CD14-positive monocyte (primary cell): ENCODE measurements at regions not wholly inside any gene's neighbourhood (a gene's known extent, or its start where the extent isn't known, plus 50 kb on each side); places are given as distances from the start of the nearest gene placed in this dataset.

ENCODE experiments used
- DNase-seq, 3 donors: peaks; one replicate each; pipeline ENCODE4 v3.0.0-alpha.2; 2011 to 2022
- H2AFZ ChIP-seq: 2 replicates; pipeline ENCODE4 v1.6.0; 2012; ENCODE audit warnings: mild to moderate bottlenecking, low read depth, low read length, inconsistent platforms; ENCODE audit not compliant: insufficient read depth, poor library complexity, severe bottlenecking
- H3K27ac ChIP-seq, 2 donors: 1 replicate in 1 of 2; 2 replicates in 1 of 2; pipeline ENCODE4 v1.5.1; 2012 to 2013; ENCODE audit warnings: low read length in 2 of 2, control low read depth in 1 of 2, inconsistent platforms in 1 of 2, low read depth in 1 of 2, mild to moderate bottlenecking in 1 of 2
- H3K27me3 ChIP-seq, 2 donors: one replicate each; pipeline versions ENCODE4 v1.6.0 to v1.6.1; 2011 to 2013; ENCODE audit warnings: low read length in 2 of 2; ENCODE audit not compliant: control insufficient read depth in 2 of 2, insufficient read depth in 2 of 2
- H3K36me3 ChIP-seq, 2 donors: replicated peaks in 1 of 2; 1 replicate in 1 of 2; 2 replicates in 1 of 2; pipeline versions ENCODE4 v1.5.1 to v1.6.1; 2012 to 2013; ENCODE audit warnings: low read length in 2 of 2, control low read depth in 1 of 2, inconsistent platforms in 1 of 2, mild to moderate bottlenecking in 1 of 2; ENCODE audit not compliant: insufficient read depth in 2 of 2, control insufficient read depth in 1 of 2
- H3K4me1 ChIP-seq, 2 donors: 1 replicate in 1 of 2; 2 replicates in 1 of 2; pipeline versions ENCODE4 v1.5.1 to v1.6.1; 2012 to 2013; ENCODE audit warnings: low read length in 2 of 2, control low read depth in 1 of 2, inconsistent platforms in 1 of 2, mild to moderate bottlenecking in 1 of 2, moderate library complexity in 1 of 2; ENCODE audit not compliant: insufficient read depth in 2 of 2, control insufficient read depth in 1 of 2
- H3K4me2 ChIP-seq: replicated peaks from 2 replicates; pipeline ENCODE3; 2012; ENCODE audit warnings: low read length, moderate library complexity, mild to moderate bottlenecking; ENCODE audit not compliant: poor library complexity, severe bottlenecking; ENCODE audit errors: extremely low read depth
- H3K4me3 ChIP-seq, 3 experiments: fragments of 200-600 bp in 1 of 3; sonication (generic) in 1 of 3; replicated peaks in 1 of 3; 1 replicate in 2 of 3; 2 replicates in 1 of 3; pipeline ENCODE4 v1.5.1; 2011 to 2013; ENCODE audit warnings: low read length in 3 of 3, mild to moderate bottlenecking in 3 of 3, control low read depth in 2 of 3, low read depth in 2 of 3, inconsistent platforms in 1 of 3, moderate library complexity in 1 of 3
- H3K79me2 ChIP-seq: 2 replicates; pipeline ENCODE4 v1.6.0; 2012; ENCODE audit warnings: mild to moderate bottlenecking, control low read depth, inconsistent platforms, low read length, moderate library complexity; ENCODE audit not compliant: insufficient read depth
- H3K9ac ChIP-seq: 2 replicates; pipeline ENCODE4 v1.6.0; 2017; ENCODE audit warnings: low read length, mild to moderate bottlenecking; ENCODE audit not compliant: insufficient read depth, poor library complexity, severe bottlenecking
- H3K9me3 ChIP-seq, 2 donors: replicated peaks in 1 of 2; 1 replicate in 1 of 2; 2 replicates in 1 of 2; pipeline versions ENCODE4 v1.5.1 to v1.6.1; 2012 to 2013; ENCODE audit warnings: low read length in 2 of 2, control low read depth in 1 of 2; ENCODE audit not compliant: control insufficient read depth in 1 of 2, insufficient read depth in 1 of 2
- H4K20me1 ChIP-seq: 2 replicates; pipeline ENCODE4 v1.6.0; 2012; ENCODE audit warnings: mild to moderate bottlenecking, low read length, control low read depth, moderate library complexity; ENCODE audit not compliant: insufficient read depth
- H3K27ac Mint-ChIP-seq, 7 donors: one replicate each; pipeline ENCODE4 v1.8.0; 2020; ENCODE audit warnings: mild to moderate bottlenecking in 7 of 7, mixed read lengths in 7 of 7, moderate library complexity in 6 of 7, inconsistent platforms in 2 of 7
- H3K27me3 Mint-ChIP-seq, 3 donors: one replicate each; pipeline ENCODE4 v1.8.0; 2021 to 2022; ENCODE audit warnings: low read depth in 3 of 3, mild to moderate bottlenecking in 3 of 3, mixed read lengths in 3 of 3, moderate library complexity in 3 of 3, inconsistent platforms in 1 of 3
- H3K36me3 Mint-ChIP-seq, 2 donors: one replicate each; pipeline ENCODE4 v1.8.0; 2020; ENCODE audit warnings: mixed read lengths in 2 of 2, inconsistent platforms in 1 of 2, mild to moderate bottlenecking in 1 of 2
- H3K4me1 Mint-ChIP-seq: one replicate; pipeline ENCODE4 v1.8.0; 2020; ENCODE audit warnings: mild to moderate bottlenecking, mixed read lengths
- H3K4me3 Mint-ChIP-seq, 2 donors: one replicate each; pipeline ENCODE4 v1.8.0; 2020; ENCODE audit warnings: mild to moderate bottlenecking in 2 of 2, mixed read lengths in 2 of 2, moderate library complexity in 1 of 2
- H3K9me3 Mint-ChIP-seq, 7 donors: one replicate each; pipeline ENCODE4 v1.8.0; 2020 to 2022; ENCODE audit warnings: mixed read lengths in 7 of 7, mild to moderate bottlenecking in 6 of 7, moderate library complexity in 6 of 7, inconsistent platforms in 2 of 7
- WGBS: methylation state at CpG from one replicate; pipeline ENCODE4 v1.1.5; 2013; ENCODE audit warnings: missing lambda C conversion rate; ENCODE audit not compliant: insufficient coverage; 5-methylcytosine and 5-hydroxymethylcytosine counted together
- intact Hi-C, 2 donors: fragments of 100-400 bp; cut with micrococcal nuclease; formaldehyde crosslinking; loops; one replicate each; pipeline versions ENCODE4 v1.15.0 to v1.15.1; 2023
- TF ChIP-seq, protein P1 (sequence below): fragments of 200-600 bp; IDR thresholded peaks from one replicate; pipeline ENCODE4 v1.8.0; 2022; ENCODE audit warnings: antibody characterized with exemption, mild to moderate bottlenecking

DNA sequence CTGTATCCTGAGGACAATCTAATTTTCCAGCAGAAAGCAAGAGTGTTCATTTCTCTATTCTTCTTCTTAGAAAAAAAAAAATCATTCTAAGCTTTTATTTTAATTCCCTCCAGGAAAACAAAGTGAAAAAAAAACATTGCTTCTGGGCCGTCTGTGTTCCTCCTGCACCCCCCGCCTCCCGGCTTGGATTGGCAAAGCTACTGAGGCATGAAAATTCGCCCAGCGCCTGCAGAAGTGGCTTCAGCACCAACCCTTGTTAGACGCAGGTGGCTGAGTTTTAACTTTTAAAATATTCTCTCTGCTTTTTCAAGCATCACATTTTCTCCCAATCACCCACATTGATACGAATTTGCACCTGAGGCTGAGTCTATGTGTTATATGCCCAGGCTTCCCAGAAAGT lies 401.6 kb downstream of the BRD1 start:
- Histone ChIP-seq H3K27ac (no peak overlapping the region), H3K36me3 (no peaks in the 10 kb centered on the region), H3K79me2 (no peaks in the 10 kb centered on the region), H3K4me1 (peaks cover 0 to under 1% of the 10 kb centered on the region in 2 donors), H3K4me2 (no peak overlapping the region), H3K9me3 (no peaks in the 10 kb centered on the region), H3K4me3 (no peak overlapping the region), H2AFZ (no peak overlapping the region), H3K27me3 (no peaks in the 10 kb centered on the region), H3K9ac (no peak overlapping the region), H4K20me1 (no peaks in the 10 kb centered on the region)
- H3K4me1 Mint-ChIP-seq, result peaks cover 2% of the 10 kb centered on the region
- TF ChIP-seq, protein P1, sequence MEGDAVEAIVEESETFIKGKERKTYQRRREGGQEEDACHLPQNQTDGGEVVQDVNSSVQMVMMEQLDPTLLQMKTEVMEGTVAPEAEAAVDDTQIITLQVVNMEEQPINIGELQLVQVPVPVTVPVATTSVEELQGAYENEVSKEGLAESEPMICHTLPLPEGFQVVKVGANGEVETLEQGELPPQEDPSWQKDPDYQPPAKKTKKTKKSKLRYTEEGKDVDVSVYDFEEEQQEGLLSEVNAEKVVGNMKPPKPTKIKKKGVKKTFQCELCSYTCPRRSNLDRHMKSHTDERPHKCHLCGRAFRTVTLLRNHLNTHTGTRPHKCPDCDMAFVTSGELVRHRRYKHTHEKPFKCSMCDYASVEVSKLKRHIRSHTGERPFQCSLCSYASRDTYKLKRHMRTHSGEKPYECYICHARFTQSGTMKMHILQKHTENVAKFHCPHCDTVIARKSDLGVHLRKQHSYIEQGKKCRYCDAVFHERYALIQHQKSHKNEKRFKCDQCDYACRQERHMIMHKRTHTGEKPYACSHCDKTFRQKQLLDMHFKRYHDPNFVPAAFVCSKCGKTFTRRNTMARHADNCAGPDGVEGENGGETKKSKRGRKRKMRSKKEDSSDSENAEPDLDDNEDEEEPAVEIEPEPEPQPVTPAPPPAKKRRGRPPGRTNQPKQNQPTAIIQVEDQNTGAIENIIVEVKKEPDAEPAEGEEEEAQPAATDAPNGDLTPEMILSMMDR, result no peak
- DNase-seq, result no peak
- 77% methylated on average over 6 of the region's 7 CpGs for WGBS
- intact Hi-C loops, result no loop called here
- no peak overlapping the region for H3K27ac Mint-ChIP-seq
- peaks cover 0 to 12% (median 5%) of the 10 kb centered on the region in 3 donors for H3K27me3 Mint-ChIP-seq
- peaks cover 0 to 5% (median 0%) of the 10 kb centered on the region in 7 donors for H3K9me3 Mint-ChIP-seq
- H3K4me3 Mint-ChIP-seq, result no peak overlapping the region
- H3K36me3 Mint-ChIP-seq, result no peaks in the 10 kb centered on the region

DNA sequence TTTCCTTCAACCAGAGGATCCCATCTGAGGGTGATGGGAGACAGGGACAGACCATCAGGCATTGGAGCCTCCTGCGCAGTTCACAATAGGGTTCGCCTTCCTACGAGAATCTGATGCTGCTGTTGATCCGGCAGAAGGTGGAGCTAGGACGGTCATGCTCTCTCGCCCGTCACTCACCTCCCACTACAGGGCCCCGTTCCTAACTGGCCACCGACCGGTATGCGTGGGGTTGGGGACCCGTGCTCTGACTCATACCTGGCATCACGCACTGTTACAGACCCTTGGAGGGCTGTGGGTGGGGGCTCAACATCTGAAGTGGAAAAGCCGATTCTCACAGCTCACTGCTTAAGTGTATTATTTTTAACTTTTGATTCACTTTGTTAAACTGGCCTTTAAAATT lies 402.3 kb downstream of the BRD1 start:
- H3K27me3 Mint-ChIP-seq, result peaks cover 0 to 15% (median 5%) of the 10 kb centered on the region in 3 donors
- 91% methylated on average over 7 of the region's 14 CpGs for WGBS
- no peak overlapping the region for H3K4me3 Mint-ChIP-seq
- Histone ChIP-seq H3K9me3 (no peaks in the 10 kb centered on the region), H3K79me2 (no peaks in the 10 kb centered on the region), H3K4me3 (no peak overlapping the region), H3K4me1 (no peaks in the 10 kb centered on the region), H2AFZ (no peak overlapping the region), H3K27ac (no peak overlapping the region), H3K9ac (no peak overlapping the region), H3K36me3 (no peaks in the 10 kb centered on the region), H3K27me3 (no peaks in the 10 kb centered on the region), H3K4me2 (no peak overlapping the region), H4K20me1 (no peaks in the 10 kb centered on the region)
- TF ChIP-seq, protein P1, result no peak
- H3K36me3 Mint-ChIP-seq, result no peaks in the 10 kb centered on the region
- intact Hi-C loops, result no loop called here
- no peak overlapping the region for H3K27ac Mint-ChIP-seq
- H3K4me1 Mint-ChIP-seq, result peaks cover 1% of the 10 kb centered on the region
- DNase-seq, result no peak
- peaks cover 0 to 8% (median 3%) of the 10 kb centered on the region in 7 donors for H3K9me3 Mint-ChIP-seq
